Thyroid gland (tissue), 4 donors: ENCODE measurements at regions not wholly inside any gene's neighbourhood (a gene's known extent, or its start where the extent isn't known, plus 50 kb on each side); places are given as distances from the start of the nearest gene placed in this dataset.
"Not testable (repeated sequence)": the region's sequence is repeated elsewhere in the genome, so short reads cannot be mapped to it uniquely, and the experiment has no call there.

Experiments
- POLR2A ChIP-seq, 2 donors: fragments of 450-650 bp; IDR thresholded peaks; one replicate each; pipeline ENCODE4 v1.6.1; 2017; ENCODE audit warnings: antibody characterized with exemption in 2 of 2, mild to moderate bottlenecking in 2 of 2, moderate library complexity in 1 of 2
- TF ChIP-seq, protein P1 (sequence below), 6 experiments: fragments of 200-600 bp in 3 of 6; fragments of 450-650 bp in 3 of 6; sonication (generic) in 3 of 6; IDR thresholded peaks; one replicate each; pipeline ENCODE4 v1.5.1; 2016 to 2019; ENCODE audit warnings: antibody characterized with exemption in 6 of 6, mild to moderate bottlenecking in 2 of 6, inconsistent platforms in 1 of 6, moderate library complexity in 1 of 6

DNA sequence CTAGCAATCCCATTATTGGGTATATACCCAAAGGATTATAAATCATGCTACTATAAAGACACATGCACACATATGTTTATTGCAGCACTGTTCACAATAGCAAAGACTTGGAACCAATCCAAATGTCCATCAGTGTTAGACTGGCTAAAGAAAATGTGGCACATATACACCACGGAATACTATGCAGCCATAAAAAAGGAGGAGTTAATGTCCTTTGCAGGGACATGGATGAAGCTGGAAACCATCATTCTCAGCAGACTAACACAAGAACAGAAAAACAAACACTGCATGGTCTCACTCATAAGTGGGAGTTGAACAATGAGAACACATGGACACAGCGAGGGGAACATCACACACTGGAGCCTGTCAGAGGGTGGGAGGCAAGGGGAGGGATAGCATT is 113.4 kb upstream of the HEY2 start:
- TF ChIP-seq POLR2A (IDR thresholded peaks at IDR 0.05) = not testable (repeated sequence)
- TF ChIP-seq, protein P1, sequence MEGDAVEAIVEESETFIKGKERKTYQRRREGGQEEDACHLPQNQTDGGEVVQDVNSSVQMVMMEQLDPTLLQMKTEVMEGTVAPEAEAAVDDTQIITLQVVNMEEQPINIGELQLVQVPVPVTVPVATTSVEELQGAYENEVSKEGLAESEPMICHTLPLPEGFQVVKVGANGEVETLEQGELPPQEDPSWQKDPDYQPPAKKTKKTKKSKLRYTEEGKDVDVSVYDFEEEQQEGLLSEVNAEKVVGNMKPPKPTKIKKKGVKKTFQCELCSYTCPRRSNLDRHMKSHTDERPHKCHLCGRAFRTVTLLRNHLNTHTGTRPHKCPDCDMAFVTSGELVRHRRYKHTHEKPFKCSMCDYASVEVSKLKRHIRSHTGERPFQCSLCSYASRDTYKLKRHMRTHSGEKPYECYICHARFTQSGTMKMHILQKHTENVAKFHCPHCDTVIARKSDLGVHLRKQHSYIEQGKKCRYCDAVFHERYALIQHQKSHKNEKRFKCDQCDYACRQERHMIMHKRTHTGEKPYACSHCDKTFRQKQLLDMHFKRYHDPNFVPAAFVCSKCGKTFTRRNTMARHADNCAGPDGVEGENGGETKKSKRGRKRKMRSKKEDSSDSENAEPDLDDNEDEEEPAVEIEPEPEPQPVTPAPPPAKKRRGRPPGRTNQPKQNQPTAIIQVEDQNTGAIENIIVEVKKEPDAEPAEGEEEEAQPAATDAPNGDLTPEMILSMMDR (IDR thresholded peaks at IDR 0.05) = not testable (repeated sequence)
